Neural progenitor cell (in vitro differentiated cells): ENCODE measurements at regions not wholly inside any gene's neighbourhood (a gene's known extent, or its start where the extent isn't known, plus 50 kb on each side); places are given as distances from the start of the nearest gene placed in this dataset.

Source experiments
- DNase-seq: peaks from one replicate; pipeline ENCODE4 v3.0.0-alpha.2; 2016; ENCODE audit warnings: low spot score
- H2AFZ ChIP-seq: fragments of 200-600 bp; sonication (generic); replicated peaks from 2 replicates; pipeline ENCODE4 v1.6.1; 2016; ENCODE audit warnings: antibody characterized with exemption
- H3F3A ChIP-seq: fragments of 200-600 bp; sonication (generic); 2 replicates; pipeline ENCODE4 v1.6.1; 2016; ENCODE audit warnings: antibody characterized with exemption, low read depth
- H3K27ac ChIP-seq: fragments of 200-600 bp; sonication (generic); 2 replicates; pipeline ENCODE4 v1.5.1; 2016; ENCODE audit warnings: mild to moderate bottlenecking
- H3K27me3 ChIP-seq: fragments of 200-600 bp; sonication (generic); 2 replicates; pipeline ENCODE4 v1.6.1; 2016; ENCODE audit warnings: mild to moderate bottlenecking, moderate library complexity
- H3K36me3 ChIP-seq: fragments of 200-600 bp; sonication (generic); 2 replicates; pipeline ENCODE4 v1.5.1; 2016
- H3K4me1 ChIP-seq: fragments of 200-600 bp; sonication (generic); 2 replicates; pipeline ENCODE4 v1.6.1; 2016; ENCODE audit warnings: mixed run types
- H3K4me2 ChIP-seq: fragments of 200-600 bp; sonication (generic); 2 replicates; pipeline ENCODE4 v1.6.1; 2016
- H3K4me3 ChIP-seq: fragments of 200-600 bp; sonication (generic); 2 replicates; pipeline ENCODE4 v1.5.1; 2016
- H3K79me2 ChIP-seq: fragments of 200-600 bp; sonication (generic); 2 replicates; pipeline ENCODE4 v1.6.1; 2016; ENCODE audit warnings: low read depth
- H3K9ac ChIP-seq: fragments of 200-600 bp; sonication (generic); 2 replicates; pipeline ENCODE4 v1.6.1; 2016
- H3K9me3 ChIP-seq: fragments of 200-600 bp; sonication (generic); 2 replicates; pipeline ENCODE4 v1.5.1; 2016; ENCODE audit warnings: low read depth
- H4K20me1 ChIP-seq: fragments of 200-600 bp; sonication (generic); 2 replicates; pipeline ENCODE4 v1.6.1; 2016; ENCODE audit warnings: low read depth
- H3K27ac Mint-ChIP-seq: 3 replicates; pipeline ENCODE4 v1.8.0; 2021; ENCODE audit warnings: mixed read lengths
- H3K27me3 Mint-ChIP-seq: 2 replicates; pipeline ENCODE4 v1.8.0; 2022; ENCODE audit warnings: low read depth, mild to moderate bottlenecking, inconsistent platforms, moderate library complexity, mixed read lengths; ENCODE audit not compliant: insufficient read depth
- H3K36me3 Mint-ChIP-seq: 3 replicates; pipeline ENCODE4 v1.8.0; 2021; ENCODE audit warnings: mixed read lengths
- H3K4me1 Mint-ChIP-seq: 3 replicates; pipeline ENCODE4 v1.8.0; 2021; ENCODE audit warnings: mixed read lengths
- H3K4me3 Mint-ChIP-seq: 3 replicates; pipeline ENCODE4 v1.8.0; 2021; ENCODE audit warnings: mild to moderate bottlenecking, moderate library complexity, mixed read lengths
- H3K9me3 Mint-ChIP-seq: 3 replicates; pipeline ENCODE4 v1.8.0; 2020; ENCODE audit warnings: mixed read lengths
- CTCF ChIP-seq: fragments of 200-600 bp; sonication (generic); IDR thresholded peaks from 2 replicates; pipeline ENCODE4 v1.5.1; 2017; ENCODE audit warnings: antibody characterized with exemption, mild to moderate bottlenecking
- EZH2 ChIP-seq: fragments of 200-600 bp; sonication (generic); IDR thresholded peaks from 2 replicates; pipeline ENCODE4 v1.6.1; 2017; ENCODE audit warnings: antibody characterized with exemption, mild to moderate bottlenecking, moderate library complexity
- EZH2phosphoT487 ChIP-seq: fragments of 200-600 bp; sonication (generic); IDR thresholded peaks from 2 replicates; pipeline ENCODE4 v1.6.1; 2017; ENCODE audit warnings: antibody characterized with exemption

GRCh38 chr4:23165669-23166068 is 472.9 kb downstream of the GBA3 start:
- H3K4me3 Mint-ChIP-seq: no peak overlapping the region
- Histone ChIP-seq H3F3A (peaks cover 26% of the 10 kb centered on the region), H3K79me2 (no peaks in the 10 kb centered on the region), H3K4me2 (no peak overlapping the region), H3K4me3 (no peak overlapping the region), H3K9ac (no peak overlapping the region), H3K9me3 (no peaks in the 10 kb centered on the region), H3K27ac (no peak overlapping the region), H3K27me3 (peaks cover 22% of the 10 kb centered on the region), H3K36me3 (no peaks in the 10 kb centered on the region), H4K20me1 (peaks cover 15% of the 10 kb centered on the region), H3K4me1 (peaks cover 45% of the 10 kb centered on the region), H2AFZ (no peak overlapping the region)
- peaks cover 6% of the 10 kb centered on the region for H3K27me3 Mint-ChIP-seq
- H3K36me3 Mint-ChIP-seq: peaks cover 4% of the 10 kb centered on the region
- H3K27ac Mint-ChIP-seq: no peak overlapping the region
- peaks cover 6% of the 10 kb centered on the region for H3K9me3 Mint-ChIP-seq
- TF ChIP-seq EZH2phosphoT487: no peak
- no peak for TF ChIP-seq CTCF
- peaks cover 61% of the 10 kb centered on the region for H3K4me1 Mint-ChIP-seq
- DNase-seq: no peak

GRCh38 chr4:23163647-23164436 is 471.1 kb downstream of the GBA3 start:
- H3F3A ChIP-seq: peaks cover 26% of the 10 kb centered on the region
- no peak overlapping the region for H3K27ac ChIP-seq
- no peaks in the 10 kb centered on the region for H3K9me3 ChIP-seq
- peaks cover 15% of the 10 kb centered on the region for H4K20me1 ChIP-seq
- peaks cover 6% of the 10 kb centered on the region for H3K9me3 Mint-ChIP-seq
- peaks cover 56% of the 10 kb centered on the region for H3K4me1 Mint-ChIP-seq
- no peak overlapping the region for H3K4me3 ChIP-seq
- peaks cover 39% of the 10 kb centered on the region for H3K4me1 ChIP-seq
- peak; percentile 49 for DNase-seq
- H3K36me3 Mint-ChIP-seq: peaks cover 3% of the 10 kb centered on the region
- H3K9ac ChIP-seq: no peak overlapping the region
- no peak overlapping the region for H2AFZ ChIP-seq
- no peaks in the 10 kb centered on the region for H3K79me2 ChIP-seq
- H3K4me2 ChIP-seq: peak overlapping the region; percentile 77
- peaks cover 36% of the 10 kb centered on the region for H3K27me3 ChIP-seq
- H3K27ac Mint-ChIP-seq: peak overlapping the region; percentile 74
- no peaks in the 10 kb centered on the region for H3K36me3 ChIP-seq
- peaks cover 6% of the 10 kb centered on the region for H3K27me3 Mint-ChIP-seq
- TF ChIP-seq CTCF: no peak
- no peak for TF ChIP-seq EZH2phosphoT487
- no peak for TF ChIP-seq EZH2
- H3K4me3 Mint-ChIP-seq: peak overlapping the region; percentile 14

GRCh38 chr4:23162275-23162674 is 469.5 kb downstream of the GBA3 start:
- Histone ChIP-seq H3F3A (peaks cover 26% of the 10 kb centered on the region), H2AFZ (no peak overlapping the region), H3K4me2 (peak overlapping the region; percentile 77), H3K36me3 (no peaks in the 10 kb centered on the region), H3K4me1 (peaks cover 38% of the 10 kb centered on the region), H3K27ac (no peak overlapping the region), H3K79me2 (no peaks in the 10 kb centered on the region), H3K27me3 (peaks cover 36% of the 10 kb centered on the region), H3K9me3 (no peaks in the 10 kb centered on the region), H4K20me1 (peaks cover 15% of the 10 kb centered on the region), H3K9ac (no peak overlapping the region), H3K4me3 (peak overlapping the region; percentile 23)
- H3K4me1 Mint-ChIP-seq: peaks cover 55% of the 10 kb centered on the region
- H3K27ac Mint-ChIP-seq: no peak overlapping the region
- no peak for TF ChIP-seq EZH2
- TF ChIP-seq EZH2phosphoT487: no peak
- no peak for TF ChIP-seq CTCF
- DNase-seq: no peak
- peaks cover 6% of the 10 kb centered on the region for H3K27me3 Mint-ChIP-seq
- H3K4me3 Mint-ChIP-seq: no peak overlapping the region
- H3K9me3 Mint-ChIP-seq: peaks cover 13% of the 10 kb centered on the region
- H3K36me3 Mint-ChIP-seq: peaks cover 1% of the 10 kb centered on the region
